Astrocyte (in vitro differentiated cells and primary cell): ENCODE measurements at regions not wholly inside any gene's neighbourhood (a gene's known extent, or its start where the extent isn't known, plus 50 kb on each side); places are given as distances from the start of the nearest gene placed in this dataset.

Experiments
- EZH2 ChIP-seq: IDR thresholded peaks from 2 replicates; pipeline ENCODE4 v1.6.1; 2012; ENCODE audit warnings: mild to moderate bottlenecking, low read length, inconsistent platforms; ENCODE audit not compliant: insufficient read depth
- TF ChIP-seq, protein P1 (sequence below): IDR thresholded peaks from 2 replicates; pipeline ENCODE4 v1.5.1; 2011; ENCODE audit warnings: low read depth, mild to moderate bottlenecking, inconsistent platforms, low read length, moderate library complexity; ENCODE audit not compliant: insufficient read depth

GRCh38 chr5:24042688-24043087 is 535.3 kb downstream of the PRDM9 start:
- TF ChIP-seq, protein P1, sequence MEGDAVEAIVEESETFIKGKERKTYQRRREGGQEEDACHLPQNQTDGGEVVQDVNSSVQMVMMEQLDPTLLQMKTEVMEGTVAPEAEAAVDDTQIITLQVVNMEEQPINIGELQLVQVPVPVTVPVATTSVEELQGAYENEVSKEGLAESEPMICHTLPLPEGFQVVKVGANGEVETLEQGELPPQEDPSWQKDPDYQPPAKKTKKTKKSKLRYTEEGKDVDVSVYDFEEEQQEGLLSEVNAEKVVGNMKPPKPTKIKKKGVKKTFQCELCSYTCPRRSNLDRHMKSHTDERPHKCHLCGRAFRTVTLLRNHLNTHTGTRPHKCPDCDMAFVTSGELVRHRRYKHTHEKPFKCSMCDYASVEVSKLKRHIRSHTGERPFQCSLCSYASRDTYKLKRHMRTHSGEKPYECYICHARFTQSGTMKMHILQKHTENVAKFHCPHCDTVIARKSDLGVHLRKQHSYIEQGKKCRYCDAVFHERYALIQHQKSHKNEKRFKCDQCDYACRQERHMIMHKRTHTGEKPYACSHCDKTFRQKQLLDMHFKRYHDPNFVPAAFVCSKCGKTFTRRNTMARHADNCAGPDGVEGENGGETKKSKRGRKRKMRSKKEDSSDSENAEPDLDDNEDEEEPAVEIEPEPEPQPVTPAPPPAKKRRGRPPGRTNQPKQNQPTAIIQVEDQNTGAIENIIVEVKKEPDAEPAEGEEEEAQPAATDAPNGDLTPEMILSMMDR, result no peak
- TF ChIP-seq EZH2, result no peak
